Endodermal cell (in vitro differentiated cells): ENCODE measurements at regions not wholly inside any gene's neighbourhood (a gene's known extent, or its start where the extent isn't known, plus 50 kb on each side); places are given as distances from the start of the nearest gene placed in this dataset.

Experiments
- DNase-seq: peaks from one replicate; pipeline ENCODE4 v3.0.0-alpha.2; 2017
- H3K27ac ChIP-seq: 2 replicates; pipeline ENCODE4 v1.5.1; 2013; ENCODE audit warnings: mild to moderate bottlenecking, low read depth, low read length, moderate library complexity
- H3K27me3 ChIP-seq: 2 replicates; pipeline ENCODE4 v1.6.1; 2013; ENCODE audit warnings: mild to moderate bottlenecking, low read length, moderate library complexity; ENCODE audit not compliant: insufficient read depth, control insufficient read depth, poor library complexity, severe bottlenecking
- H3K36me3 ChIP-seq: 2 replicates; pipeline ENCODE4 v1.7.0; 2013; ENCODE audit warnings: mild to moderate bottlenecking, low read length, moderate library complexity; ENCODE audit not compliant: control insufficient read depth, insufficient read depth
- H3K4me1 ChIP-seq: one replicate; pipeline ENCODE4 v1.7.0; 2013; ENCODE audit warnings: low read length; ENCODE audit not compliant: control insufficient read depth, insufficient read depth
- H3K4me3 ChIP-seq: 2 replicates; pipeline ENCODE4 v1.5.1; 2013; ENCODE audit warnings: mild to moderate bottlenecking, low read length, moderate library complexity
- H3K9ac ChIP-seq: 2 replicates; pipeline ENCODE4 v1.6.1; 2013; ENCODE audit warnings: mild to moderate bottlenecking, low read length, moderate library complexity; ENCODE audit not compliant: poor library complexity, severe bottlenecking; ENCODE audit errors: extremely low read depth
- H3K9me3 ChIP-seq: 2 replicates; pipeline ENCODE4 v1.6.1; 2013; ENCODE audit warnings: mild to moderate bottlenecking, low read length, moderate library complexity; ENCODE audit not compliant: control insufficient read depth
- H3K27ac Mint-ChIP-seq: 2 replicates; pipeline ENCODE4 v1.8.0; 2020; ENCODE audit warnings: mixed read lengths
- H3K27me3 Mint-ChIP-seq: 2 replicates; pipeline ENCODE4 v1.8.0; 2021; ENCODE audit warnings: mild to moderate bottlenecking, mixed read lengths; ENCODE audit not compliant: insufficient read depth
- H3K36me3 Mint-ChIP-seq: 2 replicates; pipeline ENCODE4 v1.8.0; 2020; ENCODE audit warnings: low read depth, mixed read lengths
- H3K4me1 Mint-ChIP-seq: 2 replicates; pipeline ENCODE4 v1.8.0; 2020; ENCODE audit warnings: mixed read lengths
- H3K4me3 Mint-ChIP-seq: 2 replicates; pipeline ENCODE4 v1.8.0; 2020; ENCODE audit warnings: mild to moderate bottlenecking, moderate library complexity, mixed read lengths
- H3K9me3 Mint-ChIP-seq: 2 replicates; pipeline ENCODE4 v1.8.0; 2020; ENCODE audit warnings: mild to moderate bottlenecking, mixed read lengths
- CTCF ChIP-seq: fragments of 200-600 bp; sonication (generic); conservative IDR thresholded peaks from 2 replicates; pipeline ENCODE4 v1.5.0; 2021; ENCODE audit warnings: antibody characterized with exemption, mild to moderate bottlenecking
- WGBS, 2 experiments: methylation state at CpG; one replicate each; pipeline versions ENCODE4 v1.1.5 to v1.1.7; 2013; ENCODE audit warnings: missing lambda C conversion rate in 2 of 2, mixed read lengths in 1 of 2; ENCODE audit not compliant: insufficient coverage in 1 of 2, insufficient read length in 1 of 2; 5-methylcytosine and 5-hydroxymethylcytosine counted together

- Mint-ChIP-seq H3K36me3 (no peaks in the 10 kb centered on the region), H3K27me3 (peaks cover 6% of the 10 kb centered on the region), H3K27ac (no peak overlapping the region), H3K4me1 (no peaks in the 10 kb centered on the region), H3K4me3 (no peak overlapping the region), H3K9me3 (no peaks in the 10 kb centered on the region)
- Histone ChIP-seq H3K4me3 (no peak overlapping the region), H3K4me1 (peaks cover 3% of the 10 kb centered on the region), H3K27me3 (no peaks in the 10 kb centered on the region), H3K36me3 (no peaks in the 10 kb centered on the region), H3K9ac (no peak overlapping the region), H3K27ac (no peak overlapping the region), H3K9me3 (no peaks in the 10 kb centered on the region)
- no peak for DNase-seq
- WGBS, 2 experiments, result 83 to 96% methylated on average over 4 to 5 of the region's 5 CpGs
- no peak for TF ChIP-seq CTCF
Measured at GRCh38 chr3:124298301-124298700, 306.4 kb upstream of the ROPN1 start.

GRCh38 chr3:124298951-124299350 lies 307.0 kb upstream of the ROPN1 start:
- Mint-ChIP-seq H3K9me3 (no peaks in the 10 kb centered on the region), H3K4me3 (no peak overlapping the region), H3K4me1 (no peaks in the 10 kb centered on the region), H3K36me3 (no peaks in the 10 kb centered on the region), H3K27ac (no peak overlapping the region), H3K27me3 (peaks cover 6% of the 10 kb centered on the region)
- 83 to 85% methylated on average over 2 to 6 of the region's 6 CpGs for WGBS, 2 experiments
- Histone ChIP-seq H3K4me1 (peaks cover 3% of the 10 kb centered on the region), H3K27ac (no peak overlapping the region), H3K27me3 (no peaks in the 10 kb centered on the region), H3K4me3 (no peak overlapping the region), H3K36me3 (no peaks in the 10 kb centered on the region), H3K9ac (no peak overlapping the region), H3K9me3 (no peaks in the 10 kb centered on the region)
- no peak for TF ChIP-seq CTCF
- no peak for DNase-seq

DNA sequence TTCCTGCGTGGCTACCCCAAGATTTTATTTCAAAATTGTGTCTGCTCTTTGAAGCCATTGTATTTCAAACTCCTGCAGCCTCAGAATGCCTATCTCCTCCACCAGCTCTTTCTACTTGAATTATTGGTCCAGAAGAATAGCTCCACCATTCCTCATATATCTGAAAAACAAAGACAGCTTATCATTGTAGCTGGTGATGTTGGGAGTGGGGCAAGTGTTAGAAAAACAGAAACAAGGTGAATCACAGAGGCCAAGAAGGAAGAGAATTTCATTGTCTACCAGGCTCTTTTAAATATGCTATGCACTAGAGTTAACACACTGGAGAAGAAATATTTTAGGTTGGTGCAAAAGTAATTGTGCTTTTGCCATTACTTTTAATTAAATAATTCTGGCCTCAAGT lies 307.9 kb upstream of the ROPN1 start:
- Mint-ChIP-seq H3K27ac (no peak overlapping the region), H3K4me3 (no peak overlapping the region), H3K27me3 (peaks cover 6% of the 10 kb centered on the region), H3K9me3 (no peaks in the 10 kb centered on the region), H3K4me1 (no peaks in the 10 kb centered on the region), H3K36me3 (no peaks in the 10 kb centered on the region)
- Histone ChIP-seq H3K9ac (no peak overlapping the region), H3K36me3 (no peaks in the 10 kb centered on the region), H3K27me3 (no peaks in the 10 kb centered on the region), H3K27ac (no peak overlapping the region), H3K9me3 (no peaks in the 10 kb centered on the region), H3K4me1 (peaks cover 3% of the 10 kb centered on the region), H3K4me3 (no peak overlapping the region)
- WGBS, 2 experiments, result 94 to 100% methylated on average over 1 of the region's 1 CpG
- no peak for TF ChIP-seq CTCF
- no peak for DNase-seq
